Lung (tissue), 11 donors: ENCODE measurements at regions not wholly inside any gene's neighbourhood (a gene's known extent, or its start where the extent isn't known, plus 50 kb on each side); places are given as distances from the start of the nearest gene placed in this dataset.

Experiments
- ATAC-seq: fragments of 200-7000 bp; cut with Tn5 transposase; one replicate; pipeline ENCODE4 v1.9.1; 2020; ENCODE audit warnings: moderate number of reproducible peaks; ENCODE audit not compliant: insufficient read depth, low FRiP score
- DNase-seq, 3 donors: peaks; one replicate each; pipeline ENCODE4 v3.0.0-alpha.2; 2013 to 2017
- H3K27ac ChIP-seq, 2 donors: one replicate each; pipeline ENCODE4 v1.5.1; 2013; ENCODE audit warnings: mild to moderate bottlenecking in 2 of 2, moderate library complexity in 2 of 2, control low read depth in 1 of 2, inconsistent platforms in 1 of 2, low read depth in 1 of 2, low read length in 1 of 2
- H3K27me3 ChIP-seq, 3 donors: one replicate each; pipeline ENCODE4 v1.5.1; 2013; ENCODE audit warnings: low read length in 2 of 3; ENCODE audit not compliant: control insufficient read depth in 3 of 3, insufficient read depth in 3 of 3
- H3K36me3 ChIP-seq, 4 donors: one replicate each; pipeline ENCODE4 v1.5.1; 2013; ENCODE audit warnings: low read length in 4 of 4, mild to moderate bottlenecking in 1 of 4, moderate library complexity in 1 of 4; ENCODE audit not compliant: control insufficient read depth in 4 of 4, insufficient read depth in 4 of 4
- H3K4me1 ChIP-seq, 5 donors: one replicate each; pipeline ENCODE4 v1.5.1; 2013; ENCODE audit warnings: low read length in 5 of 5, mild to moderate bottlenecking in 2 of 5, moderate library complexity in 1 of 5; ENCODE audit not compliant: control insufficient read depth in 5 of 5, insufficient read depth in 5 of 5
- H3K4me3 ChIP-seq: one replicate; pipeline ENCODE4 v1.5.1; 2013; ENCODE audit warnings: mild to moderate bottlenecking, control low read depth, moderate library complexity
- H3K9ac ChIP-seq, 2 donors: one replicate each; pipeline ENCODE4 v1.5.1; 2013; ENCODE audit warnings: low read length in 2 of 2, control low read depth in 1 of 2; ENCODE audit not compliant: insufficient read depth in 1 of 2
- H3K9me3 ChIP-seq, 4 donors: one replicate each; pipeline ENCODE4 v1.5.1; 2013; ENCODE audit warnings: low read length in 3 of 4, mild to moderate bottlenecking in 1 of 4, moderate library complexity in 1 of 4; ENCODE audit not compliant: control insufficient read depth in 4 of 4, insufficient read depth in 3 of 4
- WGBS, 2 donors: extraction: QIAGEN DNeasy Blood & Tissue Kit; methylation state at CpG; one replicate each; pipeline ENCODE4 v1.1.7; 2013; 5-methylcytosine and 5-hydroxymethylcytosine counted together
- TF ChIP-seq, protein P1 (sequence below): IDR thresholded peaks from 2 replicates; pipeline ENCODE4 v1.5.1; 2012; ENCODE audit warnings: mild to moderate bottlenecking; ENCODE audit errors: control extremely low read depth, extremely low read depth
- donor health status: control.
- donor health status: control.
- donor health status: Bipolar disorder and iron deficiency.
- donor health status: healthy.
- donor health status: DM: yes; HTN: yes; CAD: no.

DNA sequence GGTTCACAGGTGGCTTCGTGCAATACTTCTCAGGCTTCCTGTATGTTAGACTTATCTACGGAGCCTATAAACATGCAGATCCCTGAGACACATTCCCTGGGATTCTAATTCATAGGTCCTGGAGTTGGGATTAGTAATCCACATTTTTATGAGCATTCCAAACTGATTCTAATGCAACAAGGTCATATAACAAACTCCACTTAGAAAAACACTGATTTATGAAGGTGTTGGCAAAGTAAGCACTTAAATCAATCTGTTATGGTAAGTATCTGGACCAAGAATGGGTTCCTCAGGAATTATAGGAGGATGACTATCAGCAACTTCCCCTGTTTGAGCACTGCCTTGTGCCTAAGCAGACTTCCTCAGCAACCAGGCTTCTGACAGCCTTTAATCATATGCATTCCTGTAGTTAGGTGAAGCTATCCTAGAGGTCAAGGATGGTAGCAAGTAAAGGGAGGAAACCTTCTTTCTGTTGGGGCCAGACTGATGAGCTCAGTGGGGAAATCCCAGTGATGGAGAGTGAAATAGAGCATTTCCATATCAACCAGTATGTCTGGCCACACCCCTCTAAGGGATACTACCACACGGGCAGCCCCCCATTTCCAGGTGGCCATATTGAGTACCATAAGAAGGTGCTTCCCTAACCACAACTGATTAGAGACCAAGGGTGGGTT, 89.6 kb downstream of the RASSF10 start:
- Histone ChIP-seq H3K36me3 (no peaks in the 10 kb centered on the region), H3K9ac (no peak overlapping the region), H3K27me3 (no peaks in the 10 kb centered on the region), H3K4me3 (no peak overlapping the region), H3K9me3 (no peaks in the 10 kb centered on the region), H3K4me1 (no peaks in the 10 kb centered on the region), H3K27ac (no peak overlapping the region)
- 89 to 94% methylated on average over 3 of the region's 3 CpGs for WGBS, 2 donors
- no peak for DNase-seq
- no peak for ATAC-seq
- TF ChIP-seq, protein P1, sequence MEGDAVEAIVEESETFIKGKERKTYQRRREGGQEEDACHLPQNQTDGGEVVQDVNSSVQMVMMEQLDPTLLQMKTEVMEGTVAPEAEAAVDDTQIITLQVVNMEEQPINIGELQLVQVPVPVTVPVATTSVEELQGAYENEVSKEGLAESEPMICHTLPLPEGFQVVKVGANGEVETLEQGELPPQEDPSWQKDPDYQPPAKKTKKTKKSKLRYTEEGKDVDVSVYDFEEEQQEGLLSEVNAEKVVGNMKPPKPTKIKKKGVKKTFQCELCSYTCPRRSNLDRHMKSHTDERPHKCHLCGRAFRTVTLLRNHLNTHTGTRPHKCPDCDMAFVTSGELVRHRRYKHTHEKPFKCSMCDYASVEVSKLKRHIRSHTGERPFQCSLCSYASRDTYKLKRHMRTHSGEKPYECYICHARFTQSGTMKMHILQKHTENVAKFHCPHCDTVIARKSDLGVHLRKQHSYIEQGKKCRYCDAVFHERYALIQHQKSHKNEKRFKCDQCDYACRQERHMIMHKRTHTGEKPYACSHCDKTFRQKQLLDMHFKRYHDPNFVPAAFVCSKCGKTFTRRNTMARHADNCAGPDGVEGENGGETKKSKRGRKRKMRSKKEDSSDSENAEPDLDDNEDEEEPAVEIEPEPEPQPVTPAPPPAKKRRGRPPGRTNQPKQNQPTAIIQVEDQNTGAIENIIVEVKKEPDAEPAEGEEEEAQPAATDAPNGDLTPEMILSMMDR: no peak

DNA sequence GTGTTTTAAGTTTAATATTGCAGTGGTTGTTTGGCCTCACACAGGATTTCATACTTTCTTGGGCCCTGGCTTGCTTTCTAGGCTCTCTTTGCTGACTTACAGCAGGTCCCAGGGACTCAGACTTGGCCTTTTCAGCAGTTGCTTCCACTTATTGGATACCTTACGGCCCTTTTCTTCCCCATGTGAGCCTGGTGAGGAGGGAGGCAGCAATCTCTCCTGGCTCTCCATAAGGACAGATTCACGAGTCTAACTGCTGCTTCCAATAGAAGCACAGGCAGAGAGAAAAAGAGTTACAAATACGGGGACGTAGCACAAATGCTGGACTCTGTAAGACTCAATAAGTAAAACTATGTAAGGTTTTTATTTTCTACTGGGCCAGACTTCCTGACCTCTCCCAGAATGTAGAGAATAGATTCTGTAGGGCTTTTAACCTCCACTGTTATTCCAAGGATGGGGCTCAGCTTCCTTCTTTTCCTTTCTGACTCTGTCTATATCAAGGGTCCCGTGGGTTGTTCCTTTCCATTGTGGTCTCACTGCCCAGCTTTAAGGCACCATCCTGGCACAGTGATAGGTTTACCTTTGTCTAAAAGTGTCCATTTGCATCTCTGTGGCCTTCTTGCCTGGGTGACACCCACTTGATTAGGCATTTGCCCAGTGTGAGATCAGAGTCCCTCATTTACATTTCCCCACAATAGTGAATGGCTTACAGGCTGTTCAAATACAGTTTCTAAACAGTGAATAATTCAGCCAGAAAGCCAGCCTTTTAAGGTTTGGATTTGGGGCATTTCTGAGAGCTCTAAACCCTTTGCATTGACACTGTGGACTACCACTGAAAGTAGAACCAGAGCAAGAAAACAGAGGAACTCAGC, 92.8 kb downstream of the RASSF10 start:
- DNase-seq (no peak), ATAC-seq (no peak)
- H3K27me3 ChIP-seq: no peaks in the 10 kb centered on the region
- H3K9me3 ChIP-seq: no peaks in the 10 kb centered on the region
- no peaks in the 10 kb centered on the region for H3K36me3 ChIP-seq
- no peak overlapping the region for H3K27ac ChIP-seq
- H3K9ac ChIP-seq: no peak overlapping the region
- peaks cover 0 to 12% (median 3%) of the 10 kb centered on the region in 5 donors for H3K4me1 ChIP-seq
- TF ChIP-seq, protein P1: no peak
- WGBS, 2 donors: 88 to 91% methylated on average over 5 of the region's 5 CpGs
- H3K4me3 ChIP-seq: no peak overlapping the region

DNA sequence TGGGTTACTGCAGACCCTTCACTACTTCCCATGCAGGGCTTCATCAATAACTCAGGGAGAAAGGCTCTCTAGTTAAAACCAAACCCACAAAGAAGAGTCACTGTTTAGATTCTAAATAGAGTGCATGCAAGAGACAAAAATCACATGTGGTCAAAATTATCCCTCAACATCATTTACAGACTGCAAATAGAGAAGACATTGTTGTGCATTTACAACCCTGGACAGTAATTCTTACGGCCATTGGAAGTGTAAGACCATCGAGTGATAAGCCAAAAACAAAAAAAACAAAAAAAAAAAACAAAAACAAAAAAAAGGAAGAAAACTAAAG, 93.4 kb downstream of the RASSF10 start:
- TF ChIP-seq, protein P1: no peak
- H3K27ac ChIP-seq: no peak overlapping the region
- no peak overlapping the region for H3K4me3 ChIP-seq
- DNase-seq (no peak), ATAC-seq (no peak)
- no peaks in the 10 kb centered on the region for H3K27me3 ChIP-seq
- no peaks in the 10 kb centered on the region for H3K36me3 ChIP-seq
- no peaks in the 10 kb centered on the region for H3K9me3 ChIP-seq
- WGBS, 2 donors: 82 to 91% methylated on average over 2 of the region's 2 CpGs
- H3K9ac ChIP-seq: no peak overlapping the region
- peaks cover 0 to 12% (median 3%) of the 10 kb centered on the region in 5 donors for H3K4me1 ChIP-seq
